ENCODE measurements at regions not wholly inside any gene's neighbourhood (a gene's known extent, or its start where the extent isn't known, plus 50 kb on each side); places are given as distances from the start of the nearest gene placed in this dataset.

DNA sequence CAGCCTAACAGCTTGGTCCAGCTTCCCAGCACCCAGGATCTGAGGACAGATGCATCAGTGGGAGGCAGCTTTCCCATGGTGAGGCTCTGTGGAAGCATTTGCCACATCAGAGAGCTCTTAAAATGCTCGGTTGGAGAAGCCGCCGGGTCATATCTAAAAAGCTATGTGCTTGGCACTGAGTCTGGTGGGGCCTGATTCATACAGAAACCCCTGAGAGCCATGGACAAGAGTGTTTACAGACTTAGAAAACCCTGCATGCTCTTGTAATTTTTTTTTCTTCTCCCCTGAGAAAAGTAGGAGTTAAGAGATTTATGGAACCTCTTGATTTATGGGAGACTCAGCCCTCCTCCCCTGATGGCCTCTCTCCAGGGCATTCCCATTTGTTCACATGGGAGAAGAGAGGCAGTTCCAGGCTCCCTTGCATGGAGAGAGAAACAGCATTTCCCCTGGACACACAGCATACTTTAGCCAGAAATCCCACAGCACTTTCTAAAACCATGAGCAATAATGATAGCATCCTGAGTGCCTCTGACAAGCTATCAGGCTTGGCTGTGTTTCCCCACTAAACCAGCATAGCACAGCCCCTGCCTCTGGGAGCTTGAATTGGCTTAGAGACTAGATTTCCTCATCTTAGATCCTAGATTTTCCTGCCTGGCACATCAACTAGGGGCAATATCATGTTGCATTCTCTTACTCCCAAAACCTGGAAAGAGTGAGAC is 322.1 kb upstream of the AUTS2 start:
- no peaks in the 10 kb centered on the region for H3K36me3 ChIP-seq
- no peak overlapping the region for H3K27ac ChIP-seq
- H3K27me3 ChIP-seq, result no peaks in the 10 kb centered on the region
- TF ChIP-seq EP300 (IDR thresholded peaks at IDR 0.05), result no peak
- no peak overlapping the region for H3K4me3 ChIP-seq
- no peaks in the 10 kb centered on the region for H3K4me1 ChIP-seq (ENCODE audit: insufficient read depth)
- H3K9me3 ChIP-seq, result no peaks in the 10 kb centered on the region
- peak in 1 of 5 donors; percentile 19 for DNase-seq
- 9 to 35% (median 13%) methylated on average over 3 of the region's 3 CpGs for WGBS, 3 donors
- intact Hi-C loops (cut with DNase I), result no loop called here

DNA sequence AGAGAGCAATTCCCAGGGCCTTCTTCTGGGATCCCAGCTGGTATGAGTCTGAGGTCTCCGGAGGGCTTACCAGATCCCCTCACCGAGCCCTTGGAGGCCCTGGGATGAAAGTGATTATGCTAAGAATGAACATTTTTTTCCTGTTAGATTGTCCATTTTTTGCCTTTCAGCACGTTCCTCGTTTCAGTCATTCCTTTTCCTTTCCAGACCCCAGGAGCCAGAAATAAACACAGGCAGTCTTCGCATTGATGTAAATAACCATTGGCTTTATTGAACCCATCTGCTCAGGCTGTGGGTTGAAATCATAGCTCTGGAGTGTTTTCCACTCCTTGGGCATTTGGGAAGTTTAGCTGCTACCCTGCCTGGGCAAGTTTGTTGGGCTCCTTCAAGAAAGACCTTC is 320.9 kb upstream of the AUTS2 start:
- TF ChIP-seq EP300 (IDR thresholded peaks at IDR 0.05) (no peak), POLR2A (IDR thresholded peaks at IDR 0.05) (no peak)
- TF ChIP-seq, protein P1, sequence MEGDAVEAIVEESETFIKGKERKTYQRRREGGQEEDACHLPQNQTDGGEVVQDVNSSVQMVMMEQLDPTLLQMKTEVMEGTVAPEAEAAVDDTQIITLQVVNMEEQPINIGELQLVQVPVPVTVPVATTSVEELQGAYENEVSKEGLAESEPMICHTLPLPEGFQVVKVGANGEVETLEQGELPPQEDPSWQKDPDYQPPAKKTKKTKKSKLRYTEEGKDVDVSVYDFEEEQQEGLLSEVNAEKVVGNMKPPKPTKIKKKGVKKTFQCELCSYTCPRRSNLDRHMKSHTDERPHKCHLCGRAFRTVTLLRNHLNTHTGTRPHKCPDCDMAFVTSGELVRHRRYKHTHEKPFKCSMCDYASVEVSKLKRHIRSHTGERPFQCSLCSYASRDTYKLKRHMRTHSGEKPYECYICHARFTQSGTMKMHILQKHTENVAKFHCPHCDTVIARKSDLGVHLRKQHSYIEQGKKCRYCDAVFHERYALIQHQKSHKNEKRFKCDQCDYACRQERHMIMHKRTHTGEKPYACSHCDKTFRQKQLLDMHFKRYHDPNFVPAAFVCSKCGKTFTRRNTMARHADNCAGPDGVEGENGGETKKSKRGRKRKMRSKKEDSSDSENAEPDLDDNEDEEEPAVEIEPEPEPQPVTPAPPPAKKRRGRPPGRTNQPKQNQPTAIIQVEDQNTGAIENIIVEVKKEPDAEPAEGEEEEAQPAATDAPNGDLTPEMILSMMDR (IDR thresholded peaks at IDR 0.05), result no peak
- no peaks in the 10 kb centered on the region for H3K4me1 ChIP-seq (ENCODE audit: insufficient read depth)
- no peak for DNase-seq
- 38 to 47% (median 38%) methylated on average over 5 of the region's 5 CpGs for WGBS, 3 donors
- no peaks in the 10 kb centered on the region for H3K9me3 ChIP-seq
- no peaks in the 10 kb centered on the region for H3K36me3 ChIP-seq
- H3K27me3 ChIP-seq, result no peaks in the 10 kb centered on the region
- intact Hi-C loops (cut with DNase I), result no loop called here
- no peak overlapping the region for H3K27ac ChIP-seq
- no peak overlapping the region for H3K4me3 ChIP-seq

DNA sequence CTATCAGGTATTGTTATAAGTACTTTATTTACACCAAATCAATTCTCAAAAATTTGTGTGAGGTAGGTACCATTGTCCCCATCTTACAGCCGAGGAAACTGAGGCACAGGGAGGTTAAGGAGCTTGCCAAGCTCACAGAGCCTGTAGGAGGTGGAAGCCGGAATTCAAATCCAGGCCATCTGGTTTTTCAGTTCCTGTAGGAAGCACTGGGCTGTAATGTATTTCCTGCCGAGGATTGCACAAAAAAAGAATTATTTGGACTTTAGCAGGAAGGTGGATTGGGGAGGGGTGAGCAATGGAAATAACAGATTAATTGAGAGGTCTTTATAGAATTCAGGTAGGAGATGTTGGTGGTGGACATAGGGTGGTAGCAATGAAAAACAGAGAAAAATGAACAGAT is 315.3 kb upstream of the AUTS2 start:
- no peaks in the 10 kb centered on the region for H3K9me3 ChIP-seq
- no peak overlapping the region for H3K4me3 ChIP-seq
- no peak overlapping the region for H3K27ac ChIP-seq
- no peak for DNase-seq
- no peaks in the 10 kb centered on the region for H3K4me1 ChIP-seq (ENCODE audit: insufficient read depth)
- no peaks in the 10 kb centered on the region for H3K27me3 ChIP-seq
- intact Hi-C loops (cut with DNase I), result no loop called here
- TF ChIP-seq, protein P1 (IDR thresholded peaks at IDR 0.05), result no peak
- TF ChIP-seq POLR2A (IDR thresholded peaks at IDR 0.05), result no peak
- TF ChIP-seq EP300 (IDR thresholded peaks at IDR 0.05), result no peak
- WGBS, 3 donors, result 62 to 68% (median 63%) methylated on average over 3 of the region's 3 CpGs
- no peaks in the 10 kb centered on the region for H3K36me3 ChIP-seq

DNA sequence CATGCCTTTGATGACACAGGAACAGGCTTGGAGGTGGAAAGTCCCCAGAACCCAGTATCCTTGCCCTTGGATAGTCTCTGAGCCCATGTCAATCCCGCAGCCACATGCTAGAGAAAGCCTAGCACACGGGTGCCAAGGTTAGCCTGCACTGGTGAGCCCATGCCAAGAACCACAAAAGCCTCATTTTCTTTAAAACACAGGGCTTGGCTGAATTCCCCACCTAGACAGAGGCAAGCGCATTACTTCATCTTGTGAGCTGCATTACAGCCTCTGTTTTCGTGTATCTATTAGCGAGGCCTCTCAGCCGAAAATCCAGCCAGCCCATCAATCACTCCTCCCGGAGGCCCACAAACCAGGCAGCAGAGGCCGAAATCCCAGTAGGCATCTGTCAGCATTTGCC is 314.9 kb upstream of the AUTS2 start:
- H3K4me3 ChIP-seq, result no peak overlapping the region
- no peaks in the 10 kb centered on the region for H3K9me3 ChIP-seq
- DNase-seq, result no peak
- intact Hi-C loops (cut with DNase I), result no loop called here
- H3K4me1 ChIP-seq (ENCODE audit: insufficient read depth), result no peaks in the 10 kb centered on the region
- TF ChIP-seq POLR2A (IDR thresholded peaks at IDR 0.05) (no peak), EP300 (IDR thresholded peaks at IDR 0.05) (no peak)
- TF ChIP-seq, protein P1 (IDR thresholded peaks at IDR 0.05), result no peak
- H3K27me3 ChIP-seq, result no peaks in the 10 kb centered on the region
- H3K27ac ChIP-seq, result no peak overlapping the region
- WGBS, 3 donors, result 39 to 46% (median 39%) methylated on average over 8 of the region's 8 CpGs
- no peaks in the 10 kb centered on the region for H3K36me3 ChIP-seq

DNA sequence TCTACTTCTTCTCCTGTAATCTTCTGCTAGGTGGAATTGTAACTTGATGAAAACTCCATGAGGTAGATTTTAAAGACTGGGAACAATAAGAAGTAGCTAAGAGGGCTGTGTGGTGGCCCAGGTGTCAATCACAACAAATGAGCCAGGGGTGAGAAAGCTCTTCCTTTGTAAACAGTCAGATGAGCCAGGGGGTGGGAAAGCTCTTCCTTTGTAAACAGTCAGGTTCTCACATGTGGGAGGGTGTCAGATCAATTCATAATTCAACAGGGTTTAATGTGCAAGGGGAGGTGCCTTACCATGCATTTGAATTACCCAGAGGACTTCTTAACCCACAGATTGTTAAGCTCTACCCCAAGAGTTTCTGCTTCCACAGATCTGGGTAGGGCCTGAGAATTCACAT is 312.4 kb upstream of the AUTS2 start:
- no peak for TF ChIP-seq POLR2A (IDR thresholded peaks at IDR 0.05)
- TF ChIP-seq EP300 (IDR thresholded peaks at IDR 0.05), result no peak
- TF ChIP-seq, protein P1 (IDR thresholded peaks at IDR 0.05), result no peak
- Histone ChIP-seq H3K27ac (no peak overlapping the region), H3K4me1 (ENCODE audit: insufficient read depth) (no peaks in the 10 kb centered on the region), H3K36me3 (no peaks in the 10 kb centered on the region), H3K4me3 (no peak overlapping the region), H3K9me3 (no peaks in the 10 kb centered on the region), H3K27me3 (no peaks in the 10 kb centered on the region)
- intact Hi-C loops (cut with DNase I), result no loop called here
- DNase-seq, result no peak

All from ovary (tissue), 7 donors.